Endothelial cell of umbilical vein (primary cell): ENCODE measurements at regions not wholly inside any gene's neighbourhood (a gene's known extent, or its start where the extent isn't known, plus 50 kb on each side); places are given as distances from the start of the nearest gene placed in this dataset.

Experiments
- CTCF ChIP-seq, 2 donors: IDR thresholded peaks; 1 replicate in 1 of 2; 2 replicates in 1 of 2; pipeline ENCODE4 v1.5.1; 2011; ENCODE audit warnings: low read length in 2 of 2, mild to moderate bottlenecking in 2 of 2, moderate library complexity in 2 of 2, control low read depth in 1 of 2, inconsistent platforms in 1 of 2, low read depth in 1 of 2; ENCODE audit not compliant: insufficient read depth in 1 of 2; ENCODE audit errors: extremely low read depth in 1 of 2
- EZH2 ChIP-seq: IDR thresholded peaks from 2 replicates; pipeline ENCODE4 v1.6.1; 2012; ENCODE audit warnings: borderline replicate concordance, low read depth, mild to moderate bottlenecking, moderate library complexity, low read length, inconsistent platforms; ENCODE audit not compliant: severe bottlenecking
- FOS ChIP-seq: IDR thresholded peaks from 2 replicates; pipeline ENCODE4 v1.6.1; 2011; ENCODE audit warnings: mild to moderate bottlenecking, low read length, moderate library complexity, borderline replicate concordance; ENCODE audit not compliant: insufficient read depth
- GATA2 ChIP-seq: IDR thresholded peaks from 2 replicates; pipeline ENCODE4 v1.7.0; 2011; ENCODE audit warnings: low read depth, mild to moderate bottlenecking, moderate library complexity, mixed read lengths, low read length; ENCODE audit not compliant: insufficient read length, insufficient read depth
- JUN ChIP-seq: IDR thresholded peaks from 2 replicates; pipeline ENCODE4 v1.6.1; 2011; ENCODE audit warnings: borderline replicate concordance, low read depth; ENCODE audit not compliant: insufficient read length, insufficient read depth
- MAX ChIP-seq: IDR thresholded peaks from 2 replicates; pipeline ENCODE4 v1.6.1; 2011; ENCODE audit not compliant: insufficient read depth, insufficient read length
- MYC ChIP-seq: IDR thresholded peaks from one replicate; pipeline ENCODE4 v1.6.1; 2011; ENCODE audit warnings: mild to moderate bottlenecking, low read depth, low read length
- POLR2A ChIP-seq: IDR thresholded peaks from 2 replicates; pipeline ENCODE4 v1.6.1; 2012; ENCODE audit warnings: low read depth, mild to moderate bottlenecking, control low read depth, low read length
- POLR2AphosphoS5 ChIP-seq: IDR thresholded peaks from 2 replicates; pipeline ENCODE4 v1.6.1; 2012; ENCODE audit warnings: low read depth, mild to moderate bottlenecking, control low read depth, low read length, moderate library complexity; ENCODE audit not compliant: insufficient read depth

GRCh38 chr15:36422631-36423030 is 156.8 kb upstream of the CDIN1 start:
- TF ChIP-seq EZH2 (no peak), CTCF (IDR thresholded peaks at IDR 0.05; ENCODE audit: extremely low read depth in 1 of 2, insufficient read depth in 1 of 2, low read depth in 1 of 2, low read length in 2 of 2) (no peak), POLR2A (no peak), JUN (no peak), POLR2AphosphoS5 (no peak), MYC (no peak), FOS (no peak), MAX (no peak), GATA2 (no peak)
